ENCODE measurements at regions not wholly inside any gene's neighbourhood (a gene's known extent, or its start where the extent isn't known, plus 50 kb on each side); places are given as distances from the start of the nearest gene placed in this dataset.
A peak's percentile ranks its signal among the peaks of the same experiment; 100 is the strongest.

DNA sequence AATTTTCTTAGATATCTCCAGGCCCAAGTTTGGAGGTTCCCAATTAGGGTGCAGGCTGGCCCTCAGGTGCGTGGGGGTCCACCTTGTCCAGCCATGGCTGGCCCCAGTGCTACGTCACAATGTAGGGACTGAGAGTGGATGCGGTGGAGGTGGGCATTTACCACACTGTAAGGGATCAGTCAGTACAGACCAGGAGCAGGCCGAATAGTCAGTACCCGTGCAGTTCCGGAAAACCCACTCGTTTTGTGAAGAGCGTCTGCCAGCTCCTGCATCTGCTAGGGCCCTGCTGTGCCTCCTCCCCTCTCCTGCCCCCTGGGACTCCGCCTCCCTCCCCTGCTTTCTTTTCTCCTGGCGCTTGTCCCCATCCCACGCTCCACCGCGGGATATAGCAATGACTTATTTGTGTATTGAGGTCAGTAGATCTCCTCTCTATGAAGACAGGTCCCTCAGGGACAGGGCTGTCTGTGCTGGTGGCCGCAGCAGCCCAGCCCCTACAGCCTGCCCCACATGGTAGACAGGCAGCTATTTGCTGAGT is 50.4 kb upstream of the SEPTIN5 start (continued):
- peak; percentile 38; the same call in 1 of the 2 replicates for TF ChIP-seq ZBTB1 (CRISPR knock-in tag; IDR thresholded peaks at IDR 0.05; ENCODE audit: borderline replicate concordance, low read depth)
- TF ChIP-seq, protein P1, sequence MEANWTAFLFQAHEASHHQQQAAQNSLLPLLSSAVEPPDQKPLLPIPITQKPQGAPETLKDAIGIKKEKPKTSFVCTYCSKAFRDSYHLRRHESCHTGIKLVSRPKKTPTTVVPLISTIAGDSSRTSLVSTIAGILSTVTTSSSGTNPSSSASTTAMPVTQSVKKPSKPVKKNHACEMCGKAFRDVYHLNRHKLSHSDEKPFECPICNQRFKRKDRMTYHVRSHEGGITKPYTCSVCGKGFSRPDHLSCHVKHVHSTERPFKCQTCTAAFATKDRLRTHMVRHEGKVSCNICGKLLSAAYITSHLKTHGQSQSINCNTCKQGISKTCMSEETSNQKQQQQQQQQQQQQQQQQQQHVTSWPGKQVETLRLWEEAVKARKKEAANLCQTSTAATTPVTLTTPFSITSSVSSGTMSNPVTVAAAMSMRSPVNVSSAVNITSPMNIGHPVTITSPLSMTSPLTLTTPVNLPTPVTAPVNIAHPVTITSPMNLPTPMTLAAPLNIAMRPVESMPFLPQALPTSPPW (CRISPR knock-in tag; IDR thresholded peaks at IDR 0.05): 0 out of 2 replicates have a peak, but pooled peaks have one; percentile 33
- TF ChIP-seq JUND (IDR thresholded peaks at IDR 0.05; ENCODE audit: borderline replicate concordance, low read depth, low read length): no peak
- TF ChIP-seq JUND (tag; IDR thresholded peaks at IDR 0.05; ENCODE audit: borderline replicate concordance, low read depth, low read length): no peak
- TF ChIP-seq NFXL1 (CRISPR knock-in tag; IDR thresholded peaks at IDR 0.05): no peak
- TF ChIP-seq MYNN (IDR thresholded peaks at IDR 0.05): no peak
- no peak for TF ChIP-seq MYNN (CRISPR knock-in tag; IDR thresholded peaks at IDR 0.05)
- TF ChIP-seq, protein P2, sequence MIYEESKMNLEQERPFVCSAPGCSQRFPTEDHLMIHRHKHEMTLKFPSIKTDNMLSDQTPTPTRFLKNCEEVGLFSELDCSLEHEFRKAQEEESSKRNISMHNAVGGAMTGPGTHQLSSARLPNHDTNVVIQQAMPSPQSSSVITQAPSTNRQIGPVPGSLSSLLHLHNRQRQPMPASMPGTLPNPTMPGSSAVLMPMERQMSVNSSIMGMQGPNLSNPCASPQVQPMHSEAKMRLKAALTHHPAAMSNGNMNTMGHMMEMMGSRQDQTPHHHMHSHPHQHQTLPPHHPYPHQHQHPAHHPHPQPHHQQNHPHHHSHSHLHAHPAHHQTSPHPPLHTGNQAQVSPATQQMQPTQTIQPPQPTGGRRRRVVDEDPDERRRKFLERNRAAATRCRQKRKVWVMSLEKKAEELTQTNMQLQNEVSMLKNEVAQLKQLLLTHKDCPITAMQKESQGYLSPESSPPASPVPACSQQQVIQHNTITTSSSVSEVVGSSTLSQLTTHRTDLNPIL (CRISPR knock-in tag; IDR thresholded peaks at IDR 0.05): no peak
- TF ChIP-seq ZNF143 (CRISPR knock-in tag; IDR thresholded peaks at IDR 0.05): peak; percentile 50; the same call in 1 of the 2 replicates
- no peak for TF ChIP-seq MCM2 (IDR thresholded peaks at IDR 0.05; ENCODE audit: low read depth)
- TF ChIP-seq, protein P3, sequence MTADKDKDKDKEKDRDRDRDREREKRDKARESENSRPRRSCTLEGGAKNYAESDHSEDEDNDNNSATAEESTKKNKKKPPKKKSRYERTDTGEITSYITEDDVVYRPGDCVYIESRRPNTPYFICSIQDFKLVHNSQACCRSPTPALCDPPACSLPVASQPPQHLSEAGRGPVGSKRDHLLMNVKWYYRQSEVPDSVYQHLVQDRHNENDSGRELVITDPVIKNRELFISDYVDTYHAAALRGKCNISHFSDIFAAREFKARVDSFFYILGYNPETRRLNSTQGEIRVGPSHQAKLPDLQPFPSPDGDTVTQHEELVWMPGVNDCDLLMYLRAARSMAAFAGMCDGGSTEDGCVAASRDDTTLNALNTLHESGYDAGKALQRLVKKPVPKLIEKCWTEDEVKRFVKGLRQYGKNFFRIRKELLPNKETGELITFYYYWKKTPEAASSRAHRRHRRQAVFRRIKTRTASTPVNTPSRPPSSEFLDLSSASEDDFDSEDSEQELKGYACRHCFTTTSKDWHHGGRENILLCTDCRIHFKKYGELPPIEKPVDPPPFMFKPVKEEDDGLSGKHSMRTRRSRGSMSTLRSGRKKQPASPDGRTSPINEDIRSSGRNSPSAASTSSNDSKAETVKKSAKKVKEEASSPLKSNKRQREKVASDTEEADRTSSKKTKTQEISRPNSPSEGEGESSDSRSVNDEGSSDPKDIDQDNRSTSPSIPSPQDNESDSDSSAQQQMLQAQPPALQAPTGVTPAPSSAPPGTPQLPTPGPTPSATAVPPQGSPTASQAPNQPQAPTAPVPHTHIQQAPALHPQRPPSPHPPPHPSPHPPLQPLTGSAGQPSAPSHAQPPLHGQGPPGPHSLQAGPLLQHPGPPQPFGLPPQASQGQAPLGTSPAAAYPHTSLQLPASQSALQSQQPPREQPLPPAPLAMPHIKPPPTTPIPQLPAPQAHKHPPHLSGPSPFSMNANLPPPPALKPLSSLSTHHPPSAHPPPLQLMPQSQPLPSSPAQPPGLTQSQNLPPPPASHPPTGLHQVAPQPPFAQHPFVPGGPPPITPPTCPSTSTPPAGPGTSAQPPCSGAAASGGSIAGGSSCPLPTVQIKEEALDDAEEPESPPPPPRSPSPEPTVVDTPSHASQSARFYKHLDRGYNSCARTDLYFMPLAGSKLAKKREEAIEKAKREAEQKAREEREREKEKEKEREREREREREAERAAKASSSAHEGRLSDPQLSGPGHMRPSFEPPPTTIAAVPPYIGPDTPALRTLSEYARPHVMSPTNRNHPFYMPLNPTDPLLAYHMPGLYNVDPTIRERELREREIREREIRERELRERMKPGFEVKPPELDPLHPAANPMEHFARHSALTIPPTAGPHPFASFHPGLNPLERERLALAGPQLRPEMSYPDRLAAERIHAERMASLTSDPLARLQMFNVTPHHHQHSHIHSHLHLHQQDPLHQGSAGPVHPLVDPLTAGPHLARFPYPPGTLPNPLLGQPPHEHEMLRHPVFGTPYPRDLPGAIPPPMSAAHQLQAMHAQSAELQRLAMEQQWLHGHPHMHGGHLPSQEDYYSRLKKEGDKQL (CRISPR knock-in tag; IDR thresholded peaks at IDR 0.05; ENCODE audit: borderline replicate concordance): 0 out of 2 replicates have a peak, but pooled peaks have one; percentile 17
- TF ChIP-seq NCOA1 (IDR thresholded peaks at IDR 0.05; ENCODE audit: low read depth): no peak
- no peak for TF ChIP-seq SMAD2 (IDR thresholded peaks at IDR 0.05; ENCODE audit: low read depth, low read length)
- TF ChIP-seq ZEB2 (IDR thresholded peaks at IDR 0.05): no peak
- TF ChIP-seq NR1H2 (CRISPR knock-in tag; IDR thresholded peaks at IDR 0.05): peak; percentile 39; the same call in 1 of the 2 replicates
- no peak for TF ChIP-seq CBX1 (IDR thresholded peaks at IDR 0.05; ENCODE audit: low read depth)
- no peak for TF ChIP-seq ZNF184 (CRISPR knock-in tag; IDR thresholded peaks at IDR 0.05)
- no peak for TF ChIP-seq RFX1 (IDR thresholded peaks at IDR 0.05)
- TF ChIP-seq, protein P4, sequence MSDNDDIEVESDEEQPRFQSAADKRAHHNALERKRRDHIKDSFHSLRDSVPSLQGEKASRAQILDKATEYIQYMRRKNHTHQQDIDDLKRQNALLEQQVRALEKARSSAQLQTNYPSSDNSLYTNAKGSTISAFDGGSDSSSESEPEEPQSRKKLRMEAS (CRISPR knock-in tag; IDR thresholded peaks at IDR 0.05): peak; percentile 66; the same call in 1 of the 2 replicates
- TF ChIP-seq KDM2B (CRISPR knock-in tag; IDR thresholded peaks at IDR 0.05): peak; percentile 87; the same call in 1 of the 2 replicates
- no peak for TF ChIP-seq RAD51 (IDR thresholded peaks at IDR 0.05; ENCODE audit: borderline replicate concordance, low read depth)
